Panc1 (cell line): ENCODE measurements at regions not wholly inside any gene's neighbourhood (a gene's known extent, or its start where the extent isn't known, plus 50 kb on each side); places are given as distances from the start of the nearest gene placed in this dataset.

Experiments
- ATAC-seq: fragments of 200-7000 bp; cut with Tn5 transposase; 2 replicates; pipeline ENCODE4 v1.9.1; 2020; ENCODE audit warnings: mild to moderate bottlenecking, moderate library complexity
- BruUV-seq: library from RNA; stranded (reverse); fragments of 400-500 nt; replicated peaks from 2 replicates; lab custom pipeline; 2021; lab: Mats Ljungman, UMichigan
- CTCF ChIA-PET: fragments of 300-600 bp; sonication (Branson Sonifier 250); formaldehyde crosslinking; loops from one replicate; lab custom pipeline; 2022; ENCODE audit warnings: antibody characterized with exemption; lab: Charles Lee
- POLR2A ChIA-PET: fragments of 300-600 bp; sonication (Branson Sonifier 250); formaldehyde crosslinking; loops from one replicate; lab custom pipeline; 2022; ENCODE audit warnings: antibody characterized with exemption; lab: Charles Lee
- DNase-seq: peaks from one replicate; pipeline ENCODE4 v3.0.0-alpha.2; 2010; ENCODE audit warnings: low read depth, low spot score
- H3K27ac ChIP-seq: 2 replicates; pipeline ENCODE4 v1.5.1; 2011; ENCODE audit warnings: mild to moderate bottlenecking, low read length, inconsistent platforms
- H3K27me3 ChIP-seq: fragments of 200-500 bp; sonication (Bioruptor generic); 2 replicates; pipeline ENCODE4 v1.6.0; 2014; ENCODE audit warnings: low read length, inconsistent platforms; ENCODE audit not compliant: control insufficient read depth, insufficient read depth
- H3K36me3 ChIP-seq: fragments of 200-500 bp; sonication (Bioruptor generic); 2 replicates; pipeline ENCODE4 v1.5.1; 2014; ENCODE audit warnings: inconsistent platforms, mild to moderate bottlenecking, low read length, moderate library complexity; ENCODE audit not compliant: control insufficient read depth, insufficient read depth
- H3K4me1 ChIP-seq: 2 replicates; pipeline ENCODE4 v1.5.1; 2011; ENCODE audit warnings: inconsistent platforms, mild to moderate bottlenecking, low read length, moderate library complexity; ENCODE audit not compliant: control insufficient read depth, insufficient read depth
- H3K4me3 ChIP-seq, 2 experiments: 2 replicates each; pipeline ENCODE4 v1.5.1; 2011 to 2012; ENCODE audit warnings: low read depth in 2 of 2, low read length in 2 of 2, mild to moderate bottlenecking in 2 of 2, inconsistent platforms in 1 of 2, moderate library complexity in 1 of 2
- H3K9me3 ChIP-seq: fragments of 200-500 bp; sonication (Bioruptor generic); 2 replicates; pipeline ENCODE4 v1.5.1; 2014; ENCODE audit warnings: low read depth, mild to moderate bottlenecking, inconsistent platforms, low read length, moderate library complexity; ENCODE audit not compliant: control insufficient read depth, insufficient read depth
- CTCF ChIP-seq: fragments of 450-650 bp; IDR thresholded peaks from 2 replicates; pipeline ENCODE4 v1.5.1; 2017; ENCODE audit warnings: mild to moderate bottlenecking
- POLR2AphosphoS5 ChIP-seq: IDR thresholded peaks from 2 replicates; pipeline ENCODE4 v1.6.1; 2012; ENCODE audit warnings: mild to moderate bottlenecking, low read depth, low read length, moderate library complexity
- REST ChIP-seq, 2 experiments: IDR thresholded peaks; 2 replicates each; pipeline ENCODE4 v1.6.1; 2011 to 2012; ENCODE audit warnings: low read depth in 2 of 2, control low read depth in 1 of 2, low read length in 1 of 2, mild to moderate bottlenecking in 1 of 2, moderate library complexity in 1 of 2; ENCODE audit not compliant: insufficient read depth in 1 of 2
- SIN3A ChIP-seq: IDR thresholded peaks from 2 replicates; pipeline ENCODE4 v1.6.1; 2012; ENCODE audit warnings: low read depth, mild to moderate bottlenecking, low read length, moderate library complexity, borderline replicate concordance; ENCODE audit not compliant: insufficient read depth
- TCF7L2 ChIP-seq: IDR thresholded peaks from 2 replicates; pipeline ENCODE4 v1.6.1; 2011; ENCODE audit warnings: mild to moderate bottlenecking, low read depth, low read length, inconsistent platforms
- in situ Hi-C: cut with HindIII; loops from 2 replicates; pipeline ENCODE4 v1.10.0; 2016; ENCODE audit warnings: low sequenced_read_pairs, low pct_unique_long_range_greater_than_20kb
- intact Hi-C: fragments of 100-400 bp; cut with micrococcal nuclease; formaldehyde crosslinking; loops from one replicate; pipeline ENCODE4 v1.10.0; 2022; ENCODE audit not compliant: unreplicated experiment

GRCh38 chr10:10270126-10271050, 747.3 kb upstream of the CELF2 start:
- BruUV-seq, result no TSS peak
- intact Hi-C loops (no loop called here), in situ Hi-C loops (no loop called here)
- no peak overlapping the region for H3K4me3 ChIP-seq
- POLR2A ChIA-PET, result no interaction called here
- no peaks in the 10 kb centered on the region for H3K36me3 ChIP-seq
- no peak for DNase-seq
- no peaks in the 10 kb centered on the region for H3K4me1 ChIP-seq
- CTCF ChIA-PET, result no interaction called here
- no peaks in the 10 kb centered on the region for H3K27me3 ChIP-seq
- no peak for ATAC-seq
- no peaks in the 10 kb centered on the region for H3K9me3 ChIP-seq
- no peak for TF ChIP-seq SIN3A
- TF ChIP-seq CTCF, result no peak
- no peak for TF ChIP-seq TCF7L2
- no peak for TF ChIP-seq REST (IDR thresholded peaks at IDR 0.05; ENCODE audit: insufficient read depth in 1 of 2, low read depth in 2 of 2, low read length in 1 of 2)
- TF ChIP-seq POLR2AphosphoS5, result no peak
- no peak overlapping the region for H3K27ac ChIP-seq

- H3K9me3 ChIP-seq, result no peaks in the 10 kb centered on the region
- DNase-seq (no peak), ATAC-seq (no peak)
- no peaks in the 10 kb centered on the region for H3K36me3 ChIP-seq
- H3K4me3 ChIP-seq, result no peak overlapping the region
- no TSS peak for BruUV-seq
- TF ChIP-seq REST (IDR thresholded peaks at IDR 0.05; ENCODE audit: insufficient read depth in 1 of 2, low read depth in 2 of 2, low read length in 1 of 2), result no peak
- TF ChIP-seq POLR2AphosphoS5, result no peak
- no peak for TF ChIP-seq TCF7L2
- TF ChIP-seq SIN3A, result no peak
- TF ChIP-seq CTCF, result no peak
- no peak overlapping the region for H3K27ac ChIP-seq
- CTCF ChIA-PET, result no interaction called here
- H3K27me3 ChIP-seq, result no peaks in the 10 kb centered on the region
- H3K4me1 ChIP-seq, result no peaks in the 10 kb centered on the region
- POLR2A ChIA-PET, result no interaction called here
- intact Hi-C loops, result no loop called here
- in situ Hi-C loops, result no loop called here
Measured at GRCh38 chr10:10271639-10272192, 746.0 kb upstream of the CELF2 start.
